ENCODE measurements at regions not wholly inside any gene's neighbourhood (a gene's known extent, or its start where the extent isn't known, plus 50 kb on each side); places are given as distances from the start of the nearest gene placed in this dataset.

- TF ChIP-seq CTCF (conservative IDR thresholded peaks at IDR 0.05; ENCODE audit: low read depth, low read length) = no peak
- no peak for DNase-seq (ENCODE audit: low read depth)
- no peak overlapping the region for H3K4me3 ChIP-seq (ENCODE audit: low read depth, low read length)
Observed at GRCh38 chr10:130257897-130258296, 121.7 kb downstream of the GLRX3 start.

- no peak overlapping the region for H3K4me3 ChIP-seq (ENCODE audit: low read depth, low read length)
- no peak for TF ChIP-seq CTCF (conservative IDR thresholded peaks at IDR 0.05; ENCODE audit: low read depth, low read length)
- DNase-seq (ENCODE audit: low read depth) = no peak
Observed at GRCh38 chr10:130259380-130259779, 123.2 kb downstream of the GLRX3 start.

GRCh38 chr10:130261306-130261705, 125.1 kb downstream of the GLRX3 start:
- no peak for DNase-seq (ENCODE audit: low read depth)
- no peak for TF ChIP-seq CTCF (conservative IDR thresholded peaks at IDR 0.05; ENCODE audit: low read depth, low read length)
- H3K4me3 ChIP-seq (ENCODE audit: low read depth, low read length) = no peak overlapping the region

GRCh38 chr10:130261766-130262165, 125.6 kb downstream of the GLRX3 start:
- H3K4me3 ChIP-seq (ENCODE audit: low read depth, low read length) = no peak overlapping the region
- DNase-seq (ENCODE audit: low read depth) = no peak
- TF ChIP-seq CTCF (conservative IDR thresholded peaks at IDR 0.05; ENCODE audit: low read depth, low read length) = no peak

GRCh38 chr10:130263289-130263688, 127.1 kb downstream of the GLRX3 start:
- TF ChIP-seq CTCF (conservative IDR thresholded peaks at IDR 0.05; ENCODE audit: low read depth, low read length) = no peak
- no peak overlapping the region for H3K4me3 ChIP-seq (ENCODE audit: low read depth, low read length)

GRCh38 chr10:130265542-130265941, 129.4 kb downstream of the GLRX3 start:
- DNase-seq (ENCODE audit: low read depth) = no peak
- TF ChIP-seq CTCF (conservative IDR thresholded peaks at IDR 0.05; ENCODE audit: low read depth, low read length) = no peak
- H3K4me3 ChIP-seq (ENCODE audit: low read depth, low read length) = no peak overlapping the region

More at GRCh38 chr10:130263289-130263688, 127.1 kb downstream of the GLRX3 start:
- no peak for DNase-seq (ENCODE audit: low read depth)

- H3K4me3 ChIP-seq (ENCODE audit: low read depth, low read length) = no peak overlapping the region
- no peak for TF ChIP-seq CTCF (conservative IDR thresholded peaks at IDR 0.05; ENCODE audit: low read depth, low read length)
- DNase-seq (ENCODE audit: low read depth) = no peak
Observed at GRCh38 chr10:130282492-130283218, 146.5 kb downstream of the GLRX3 start.

Measured in epithelial cell of proximal tubule (primary cell).